ENCODE measurements at regions not wholly inside any gene's neighbourhood (a gene's known extent, or its start where the extent isn't known, plus 50 kb on each side); places are given as distances from the start of the nearest gene placed in this dataset.

- no peaks in the 10 kb centered on the region for H3K79me2 ChIP-seq (ENCODE audit: insufficient read depth, low read length)
- H4K20me1 ChIP-seq (ENCODE audit: insufficient read depth, low read length) = no peaks in the 10 kb centered on the region
- ATAC-seq (ENCODE audit: insufficient read depth, low read depth) (no peak), DNase-seq (no peak)
- TF ChIP-seq, protein P1, sequence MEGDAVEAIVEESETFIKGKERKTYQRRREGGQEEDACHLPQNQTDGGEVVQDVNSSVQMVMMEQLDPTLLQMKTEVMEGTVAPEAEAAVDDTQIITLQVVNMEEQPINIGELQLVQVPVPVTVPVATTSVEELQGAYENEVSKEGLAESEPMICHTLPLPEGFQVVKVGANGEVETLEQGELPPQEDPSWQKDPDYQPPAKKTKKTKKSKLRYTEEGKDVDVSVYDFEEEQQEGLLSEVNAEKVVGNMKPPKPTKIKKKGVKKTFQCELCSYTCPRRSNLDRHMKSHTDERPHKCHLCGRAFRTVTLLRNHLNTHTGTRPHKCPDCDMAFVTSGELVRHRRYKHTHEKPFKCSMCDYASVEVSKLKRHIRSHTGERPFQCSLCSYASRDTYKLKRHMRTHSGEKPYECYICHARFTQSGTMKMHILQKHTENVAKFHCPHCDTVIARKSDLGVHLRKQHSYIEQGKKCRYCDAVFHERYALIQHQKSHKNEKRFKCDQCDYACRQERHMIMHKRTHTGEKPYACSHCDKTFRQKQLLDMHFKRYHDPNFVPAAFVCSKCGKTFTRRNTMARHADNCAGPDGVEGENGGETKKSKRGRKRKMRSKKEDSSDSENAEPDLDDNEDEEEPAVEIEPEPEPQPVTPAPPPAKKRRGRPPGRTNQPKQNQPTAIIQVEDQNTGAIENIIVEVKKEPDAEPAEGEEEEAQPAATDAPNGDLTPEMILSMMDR (IDR thresholded peaks at IDR 0.05; ENCODE audit: borderline replicate concordance, extremely low read depth, low read length, poor library complexity, severe bottlenecking) = no peak
- TF ChIP-seq EZH2 (IDR thresholded peaks at IDR 0.05; ENCODE audit: borderline replicate concordance, low read depth, low read length, severe bottlenecking) = no peak
- H3K4me2 ChIP-seq (ENCODE audit: insufficient read depth, low read length) = no peak overlapping the region
- H3K4me3 ChIP-seq (ENCODE audit: low read depth in 1 of 2, low read length in 2 of 2) = no peak overlapping the region
- H3K9me3 ChIP-seq (ENCODE audit: insufficient read depth, low read length, severe bottlenecking) = no peaks in the 10 kb centered on the region
- no peaks in the 10 kb centered on the region for H3K36me3 ChIP-seq (ENCODE audit: insufficient read depth, low read length)
- no peak overlapping the region for H2AFZ ChIP-seq (ENCODE audit: low read depth, low read length)
- H3K27me3 ChIP-seq (ENCODE audit: insufficient read depth, low read length, poor library complexity) = no peaks in the 10 kb centered on the region
- no peak overlapping the region for H3K27ac ChIP-seq (ENCODE audit: low read length)
- H3K4me1 ChIP-seq (ENCODE audit: insufficient read depth, low read length) = no peaks in the 10 kb centered on the region
- no peak overlapping the region for H3K9ac ChIP-seq (ENCODE audit: low read depth, low read length)
These were observed 90.4 kb upstream of the MAX start for GRCh38 chr14:65192686-65193085.

GRCh38 chr14:65193916-65194590, 91.7 kb upstream of the MAX start:
- no peaks in the 10 kb centered on the region for H3K9me3 ChIP-seq (ENCODE audit: insufficient read depth, low read length, severe bottlenecking)
- DNase-seq = no peak
- no peak for TF ChIP-seq EZH2 (IDR thresholded peaks at IDR 0.05; ENCODE audit: borderline replicate concordance, low read depth, low read length, severe bottlenecking)
- TF ChIP-seq, protein P1 (IDR thresholded peaks at IDR 0.05; ENCODE audit: borderline replicate concordance, extremely low read depth, low read length, poor library complexity, severe bottlenecking) = no peak
- ATAC-seq (ENCODE audit: insufficient read depth, low read depth) = no peak
- H3K27ac ChIP-seq (ENCODE audit: low read length) = no peak overlapping the region
- H2AFZ ChIP-seq (ENCODE audit: low read depth, low read length) = no peak overlapping the region
- H3K4me3 ChIP-seq (ENCODE audit: low read depth in 1 of 2, low read length in 2 of 2) = no peak overlapping the region
- no peaks in the 10 kb centered on the region for H3K27me3 ChIP-seq (ENCODE audit: insufficient read depth, low read length, poor library complexity)
- no peaks in the 10 kb centered on the region for H4K20me1 ChIP-seq (ENCODE audit: insufficient read depth, low read length)
- H3K9ac ChIP-seq (ENCODE audit: low read depth, low read length) = no peak overlapping the region
- H3K4me2 ChIP-seq (ENCODE audit: insufficient read depth, low read length) = no peak overlapping the region
- H3K36me3 ChIP-seq (ENCODE audit: insufficient read depth, low read length) = no peaks in the 10 kb centered on the region
- H3K4me1 ChIP-seq (ENCODE audit: insufficient read depth, low read length) = no peaks in the 10 kb centered on the region
- no peaks in the 10 kb centered on the region for H3K79me2 ChIP-seq (ENCODE audit: insufficient read depth, low read length)

DNA sequence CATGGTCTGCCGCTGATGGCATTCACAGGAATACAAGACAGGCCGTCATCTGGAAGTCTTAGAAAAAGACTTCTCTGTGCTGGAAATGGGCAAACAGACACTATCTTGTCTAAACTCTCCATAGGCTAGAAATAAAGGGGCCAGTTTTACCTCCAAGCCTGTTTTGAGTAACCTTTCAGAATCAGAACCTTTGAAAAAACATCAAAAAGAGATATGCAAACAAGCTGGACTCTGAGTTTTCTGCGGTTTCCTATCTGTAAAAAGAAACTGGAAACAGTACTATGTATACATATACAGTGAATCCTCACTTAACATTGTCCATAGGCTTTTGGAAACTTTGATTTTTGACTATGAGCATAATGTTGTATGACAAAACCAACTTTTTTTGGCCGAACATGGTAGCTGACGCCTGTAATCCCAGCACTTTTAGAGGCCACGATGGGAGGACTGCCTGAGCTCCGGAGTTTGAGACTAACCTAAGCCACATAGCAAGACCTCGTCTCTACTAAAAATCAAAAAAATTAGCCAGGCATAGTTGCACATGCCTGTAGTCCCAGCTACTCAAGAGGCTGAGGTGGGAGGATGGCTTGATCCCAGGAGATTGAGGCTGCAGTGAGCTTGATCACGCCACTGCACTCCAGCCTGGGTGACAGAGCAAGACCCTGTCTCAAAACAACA, 92.9 kb upstream of the MAX start:
- H2AFZ ChIP-seq (ENCODE audit: low read depth, low read length) = no peak overlapping the region
- ATAC-seq (ENCODE audit: insufficient read depth, low read depth) (no peak), DNase-seq (no peak)
- no peak overlapping the region for H3K27ac ChIP-seq (ENCODE audit: low read length)
- no peaks in the 10 kb centered on the region for H3K36me3 ChIP-seq (ENCODE audit: insufficient read depth, low read length)
- no peak overlapping the region for H3K4me3 ChIP-seq (ENCODE audit: low read depth in 1 of 2, low read length in 2 of 2)
- no peaks in the 10 kb centered on the region for H3K79me2 ChIP-seq (ENCODE audit: insufficient read depth, low read length)
- H3K4me2 ChIP-seq (ENCODE audit: insufficient read depth, low read length) = no peak overlapping the region
- no peak overlapping the region for H3K9ac ChIP-seq (ENCODE audit: low read depth, low read length)
- no peaks in the 10 kb centered on the region for H3K27me3 ChIP-seq (ENCODE audit: insufficient read depth, low read length, poor library complexity)
- no peaks in the 10 kb centered on the region for H4K20me1 ChIP-seq (ENCODE audit: insufficient read depth, low read length)
- no peaks in the 10 kb centered on the region for H3K4me1 ChIP-seq (ENCODE audit: insufficient read depth, low read length)
- no peaks in the 10 kb centered on the region for H3K9me3 ChIP-seq (ENCODE audit: insufficient read depth, low read length, severe bottlenecking)
- TF ChIP-seq, protein P1 (IDR thresholded peaks at IDR 0.05; ENCODE audit: borderline replicate concordance, extremely low read depth, low read length, poor library complexity, severe bottlenecking) = no peak
- no peak for TF ChIP-seq EZH2 (IDR thresholded peaks at IDR 0.05; ENCODE audit: borderline replicate concordance, low read depth, low read length, severe bottlenecking)

Data from DND-41 (cell line).